HG03520 (cell line): ENCODE measurements at regions not wholly inside any gene's neighbourhood (a gene's known extent, or its start where the extent isn't known, plus 50 kb on each side); places are given as distances from the start of the nearest gene placed in this dataset.

Experiments used
- ATAC-seq: cut with Tn5 transposase; IDR thresholded peaks from one replicate; pipeline ENCODE4 v1.9.1; 2021; ENCODE audit warnings: mild to moderate bottlenecking, moderate library complexity; ENCODE audit not compliant: unreplicated experiment

DNA sequence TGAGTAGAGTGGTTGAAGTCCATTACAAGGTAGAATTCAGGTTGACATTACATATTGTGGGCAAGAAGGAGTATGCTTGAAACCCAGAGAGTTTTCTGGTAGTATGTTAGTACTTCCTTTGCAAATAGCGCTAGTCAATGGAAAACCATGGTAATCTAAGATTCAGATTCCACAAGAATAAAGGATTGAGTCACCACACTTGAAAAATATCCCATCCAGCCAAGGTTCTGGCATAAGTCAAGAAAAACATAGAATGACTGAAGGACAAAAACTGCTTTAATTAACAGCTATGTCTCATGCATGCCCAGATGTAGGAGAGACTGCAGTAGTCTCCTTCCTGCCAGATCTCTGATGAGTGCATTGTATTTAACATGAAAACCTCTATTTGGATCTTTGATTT lies 469.8 kb downstream of the BMP2 start:
- ATAC-seq: no peak

DNA sequence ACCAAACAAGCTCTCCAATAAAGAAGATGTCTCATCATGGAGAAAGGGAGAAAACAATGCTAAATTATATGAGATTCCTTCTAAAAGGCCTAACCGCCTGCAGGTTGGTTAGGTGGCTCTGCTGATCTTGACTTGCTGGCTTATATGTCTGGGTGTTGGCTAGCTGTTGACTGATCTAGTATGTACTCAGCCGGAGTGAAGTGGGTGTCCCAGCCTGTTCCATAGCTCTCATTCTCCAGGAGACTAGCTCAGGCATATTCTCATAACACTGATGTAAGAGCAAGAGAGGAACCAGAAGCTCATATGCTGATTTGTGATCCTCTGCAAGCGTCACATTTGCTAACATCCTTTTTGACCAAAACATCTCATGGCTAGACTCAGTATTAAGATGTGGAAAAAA lies 473.0 kb downstream of the BMP2 start:
- no peak for ATAC-seq

GRCh38 chr20:7248281-7249201 lies 481.1 kb downstream of the BMP2 start:
- ATAC-seq: no peak

DNA sequence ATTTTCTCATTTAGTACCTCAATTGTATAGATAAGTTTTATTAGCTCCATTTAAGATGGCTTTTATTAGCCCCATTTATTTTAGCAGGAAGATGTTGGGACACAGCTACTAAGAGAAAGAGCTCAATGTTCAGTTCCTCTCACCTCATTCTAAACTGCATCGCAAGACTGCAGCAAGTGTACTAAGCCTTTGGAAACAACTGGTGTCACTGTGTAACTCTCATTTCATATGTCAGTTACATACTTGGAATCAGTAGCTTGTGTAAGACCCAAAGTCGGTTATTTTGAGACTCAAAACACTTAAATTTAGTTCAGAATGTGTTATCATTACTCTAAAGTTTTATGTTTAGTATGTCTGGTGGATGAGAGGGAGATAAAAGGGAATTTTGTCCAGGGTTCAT lies 482.9 kb downstream of the BMP2 start:
- no peak for ATAC-seq

DNA sequence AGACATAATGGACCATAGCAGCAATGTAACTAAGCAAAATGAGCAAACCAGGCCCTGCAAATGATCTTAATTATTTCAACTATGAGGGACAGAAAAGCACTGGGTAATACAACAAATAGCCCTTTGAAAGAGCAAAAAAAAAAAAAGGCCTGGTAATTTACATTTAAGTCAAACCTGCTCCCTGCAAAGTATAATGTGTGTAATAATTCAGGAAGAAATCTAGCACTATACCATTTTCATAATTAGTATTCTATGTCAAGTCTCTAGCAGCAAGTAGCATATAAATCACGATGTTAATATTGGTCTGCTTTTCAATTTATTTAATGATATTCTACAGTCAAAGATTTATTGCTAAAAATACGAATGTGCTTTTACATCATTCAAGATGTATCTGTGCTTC lies 489.6 kb downstream of the BMP2 start:
- ATAC-seq: no peak

DNA sequence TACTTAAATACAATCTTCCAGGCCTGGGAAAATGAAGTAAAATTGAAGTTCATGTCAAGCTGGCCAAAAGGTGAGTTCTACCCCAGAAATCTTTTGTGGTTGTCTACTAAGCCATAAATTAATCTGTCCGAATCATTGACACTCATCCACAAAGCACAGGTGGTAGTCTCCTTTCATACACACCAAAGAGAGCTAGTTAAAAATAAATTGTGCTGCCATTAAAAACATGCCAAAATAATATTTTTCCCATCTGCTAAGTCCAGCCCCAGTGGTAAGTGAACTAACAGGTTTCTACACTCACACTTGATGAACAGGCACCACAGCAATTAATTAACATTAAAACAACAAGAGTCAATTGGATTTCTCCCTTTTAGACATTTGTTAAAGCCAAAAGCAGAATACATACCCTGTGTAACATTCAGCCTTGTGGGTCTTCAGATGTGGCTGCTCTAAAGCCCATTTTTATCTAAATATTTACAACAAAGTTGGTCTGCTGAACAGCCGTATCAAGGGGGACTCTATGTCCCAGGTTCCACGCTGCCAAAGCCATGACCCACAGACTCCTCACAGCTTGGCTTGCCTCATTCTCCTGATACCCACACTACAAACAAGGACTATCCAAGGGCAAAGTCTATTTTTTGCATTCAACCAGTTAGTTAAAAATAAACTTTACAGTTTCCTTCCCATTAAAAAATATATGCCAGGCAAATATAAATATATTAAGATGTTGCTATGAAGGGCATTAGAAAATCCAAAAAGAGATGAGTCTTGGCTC lies 490.4 kb downstream of the BMP2 start:
- ATAC-seq: no peak

- ATAC-seq: no peak
These were observed 495.3 kb downstream of the BMP2 start for GRCh38 chr20:7262803-7263202.

DNA sequence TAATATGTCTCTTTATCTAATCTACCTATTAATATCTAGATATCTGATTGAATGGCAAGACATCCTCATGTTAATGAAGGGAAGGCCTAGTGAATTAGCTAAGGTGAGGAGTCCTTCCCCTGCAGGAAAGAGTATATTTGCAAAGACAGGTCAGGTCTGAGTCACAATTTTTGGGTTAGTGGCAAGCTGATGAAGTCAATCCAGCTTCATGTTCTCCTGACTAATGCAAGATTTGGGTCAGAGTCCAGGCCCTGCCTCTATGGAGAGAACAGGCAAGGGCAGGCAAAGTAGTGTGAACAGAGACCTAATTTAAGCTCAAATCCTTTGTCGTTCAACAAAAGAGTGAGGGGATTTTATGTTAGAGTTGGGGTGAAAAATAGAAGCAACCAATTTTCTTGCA lies 496.7 kb downstream of the BMP2 start:
- ATAC-seq: no peak

GRCh38 chr20:7269452-7269851 lies 502.0 kb downstream of the BMP2 start:
- no peak for ATAC-seq

GRCh38 chr20:7272512-7272911 lies 505.0 kb downstream of the BMP2 start:
- no peak for ATAC-seq

DNA sequence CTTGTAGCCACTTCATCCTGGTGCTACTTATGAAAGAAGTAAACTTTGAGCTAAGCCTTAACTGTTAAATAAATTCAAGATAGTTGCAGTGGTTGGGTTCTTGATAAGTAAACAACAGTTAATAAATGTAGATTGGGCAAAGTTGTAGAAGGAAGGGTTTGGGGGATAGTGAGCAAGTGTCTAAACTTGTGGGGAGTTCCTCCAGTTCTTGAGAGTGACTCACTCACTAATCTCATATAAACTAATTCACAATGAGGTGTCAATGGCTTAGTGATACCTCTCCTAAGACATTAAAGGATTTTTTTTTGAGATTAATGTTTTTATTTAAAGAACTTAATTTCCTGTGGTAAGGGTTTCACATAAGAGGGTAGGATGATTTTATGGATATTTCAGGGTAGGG lies 507.4 kb downstream of the BMP2 start:
- ATAC-seq: no peak

GRCh38 chr20:7275645-7276237 lies 508.3 kb downstream of the BMP2 start:
- no peak for ATAC-seq

DNA sequence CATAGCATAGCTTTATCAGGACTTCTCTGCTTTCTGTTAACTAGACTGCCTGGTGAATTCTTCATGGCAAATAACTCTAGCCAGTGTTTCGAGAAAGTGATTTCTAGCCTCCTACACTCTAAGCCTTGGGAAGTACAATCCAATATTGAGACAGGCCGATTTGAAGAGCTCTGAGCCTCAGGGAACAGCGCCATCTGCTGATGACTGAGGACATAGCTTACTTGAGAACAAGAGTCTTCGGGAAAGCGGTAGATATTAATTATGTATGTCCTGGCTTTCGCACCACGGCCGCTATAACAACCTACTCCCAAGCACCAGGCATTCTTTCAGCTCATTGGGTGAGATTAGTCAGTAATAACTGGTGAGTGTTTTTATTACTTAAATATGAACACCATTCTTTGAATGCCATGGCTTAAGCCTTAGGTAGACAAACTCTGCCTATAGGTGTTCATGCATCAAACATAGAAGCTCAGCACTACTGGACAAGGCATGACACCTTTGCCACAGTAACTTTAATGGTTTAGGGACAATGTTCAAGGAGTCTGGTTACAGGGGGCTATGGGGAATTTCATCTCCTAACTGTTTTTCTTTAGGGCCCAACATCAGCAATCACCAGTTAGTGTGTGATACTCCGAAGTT lies 518.6 kb downstream of the BMP2 start:
- peak; percentile 51 for ATAC-seq

DNA sequence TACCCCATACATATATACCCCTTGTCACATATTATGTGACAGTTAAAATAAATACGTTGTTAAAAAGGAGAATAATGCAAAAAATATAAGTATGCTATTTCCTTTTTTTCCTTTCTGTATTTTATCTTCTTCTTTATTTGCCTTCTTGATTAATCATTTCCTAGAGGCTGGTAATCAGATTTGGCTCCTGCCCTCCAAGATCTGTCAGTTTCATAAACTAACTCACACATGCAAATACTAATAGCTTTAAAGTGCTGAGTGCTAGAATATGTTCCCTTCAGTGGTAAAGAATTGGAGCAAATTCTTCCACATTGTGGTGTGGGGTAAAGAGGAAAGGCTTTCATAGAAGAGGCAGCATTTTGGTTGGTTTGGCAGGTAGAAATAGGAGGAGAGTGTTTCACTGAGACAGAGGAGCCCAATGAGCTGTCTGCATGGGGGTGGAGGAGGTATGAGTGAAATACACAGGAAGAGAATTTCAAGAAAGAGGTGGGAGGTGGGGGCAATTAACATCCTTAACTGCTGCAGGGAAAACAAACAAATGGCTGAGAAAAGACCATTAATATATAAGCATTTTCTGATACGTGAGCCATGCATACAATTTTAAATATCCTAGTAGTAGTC lies 523.9 kb downstream of the BMP2 start:
- ATAC-seq: no peak

DNA sequence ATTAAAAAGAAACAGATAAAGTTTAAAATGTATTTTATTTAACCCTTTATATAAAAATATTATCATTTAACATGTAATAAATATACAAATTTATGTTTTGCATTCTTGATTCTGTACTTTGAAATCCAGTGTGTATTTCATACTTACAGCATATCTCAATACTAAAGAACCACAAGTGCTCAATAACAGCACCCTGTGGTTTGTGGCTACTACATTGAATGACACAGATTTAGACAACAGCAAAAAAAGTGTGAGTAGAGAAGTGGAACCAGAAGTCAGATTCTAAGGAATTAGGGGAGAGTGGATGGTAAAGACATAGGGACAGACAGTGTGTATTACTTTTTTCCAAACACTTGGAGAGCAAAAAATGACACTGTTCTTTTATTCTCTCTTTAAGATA lies 524.5 kb downstream of the BMP2 start:
- no peak for ATAC-seq

DNA sequence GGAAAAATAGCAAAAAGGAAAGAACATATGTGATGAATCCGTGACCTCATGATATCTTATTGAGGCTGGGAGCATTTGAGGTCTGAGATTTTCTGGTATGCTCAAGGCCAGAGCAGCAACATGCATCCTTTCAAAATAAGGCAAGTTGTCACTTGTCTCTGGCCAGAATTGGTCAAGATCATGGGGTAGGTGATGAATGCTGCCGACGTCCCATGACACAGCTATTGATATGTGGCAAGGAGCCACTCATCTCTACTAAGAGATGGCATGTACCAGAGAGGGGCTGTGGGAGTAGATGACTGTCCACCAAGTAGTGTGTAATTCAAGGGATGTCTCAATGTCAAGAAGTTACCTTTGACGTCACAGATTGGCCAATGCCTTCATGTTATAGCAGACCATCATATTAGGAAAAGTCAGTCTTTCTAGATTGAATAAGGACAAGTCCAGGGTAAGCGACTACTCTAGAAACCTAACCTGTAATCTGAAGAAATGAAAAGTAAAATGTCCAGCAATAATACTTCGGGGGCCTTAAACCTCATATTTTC lies 527.4 kb downstream of the BMP2 start:
- no peak for ATAC-seq

DNA sequence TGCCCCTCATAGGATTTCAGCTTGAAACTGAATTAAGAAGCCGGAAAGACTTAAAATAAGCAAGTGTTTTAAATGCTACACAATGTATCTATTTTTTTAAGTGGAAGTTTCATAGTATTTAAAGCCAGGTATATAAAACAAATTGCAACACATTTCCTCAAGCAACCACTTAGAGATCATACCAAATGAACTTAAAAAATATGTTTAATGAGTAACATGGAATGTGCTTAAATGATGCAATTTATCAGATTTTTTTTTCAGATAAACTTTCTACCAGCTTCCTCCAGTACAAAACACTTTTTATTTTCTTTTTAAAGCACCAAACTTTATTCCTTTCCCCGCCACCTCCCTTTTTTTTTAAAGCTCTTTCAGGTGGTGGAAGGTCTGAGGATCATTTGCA lies 534.3 kb downstream of the BMP2 start:
- no peak for ATAC-seq

- ATAC-seq: no peak
These were observed 534.8 kb downstream of the BMP2 start for GRCh38 chr20:7302250-7302649.

- ATAC-seq: no peak
These were observed 538.5 kb downstream of the BMP2 start for GRCh38 chr20:7305976-7306375.

- ATAC-seq: no peak
These were observed 540.7 kb downstream of the BMP2 start for GRCh38 chr20:7308163-7308562.

- no peak for ATAC-seq
These were observed 545.6 kb downstream of the BMP2 start for GRCh38 chr20:7313047-7313446.
